ENCODE measurements at regions not wholly inside any gene's neighbourhood (a gene's known extent, or its start where the extent isn't known, plus 50 kb on each side); places are given as distances from the start of the nearest gene placed in this dataset.

DNA sequence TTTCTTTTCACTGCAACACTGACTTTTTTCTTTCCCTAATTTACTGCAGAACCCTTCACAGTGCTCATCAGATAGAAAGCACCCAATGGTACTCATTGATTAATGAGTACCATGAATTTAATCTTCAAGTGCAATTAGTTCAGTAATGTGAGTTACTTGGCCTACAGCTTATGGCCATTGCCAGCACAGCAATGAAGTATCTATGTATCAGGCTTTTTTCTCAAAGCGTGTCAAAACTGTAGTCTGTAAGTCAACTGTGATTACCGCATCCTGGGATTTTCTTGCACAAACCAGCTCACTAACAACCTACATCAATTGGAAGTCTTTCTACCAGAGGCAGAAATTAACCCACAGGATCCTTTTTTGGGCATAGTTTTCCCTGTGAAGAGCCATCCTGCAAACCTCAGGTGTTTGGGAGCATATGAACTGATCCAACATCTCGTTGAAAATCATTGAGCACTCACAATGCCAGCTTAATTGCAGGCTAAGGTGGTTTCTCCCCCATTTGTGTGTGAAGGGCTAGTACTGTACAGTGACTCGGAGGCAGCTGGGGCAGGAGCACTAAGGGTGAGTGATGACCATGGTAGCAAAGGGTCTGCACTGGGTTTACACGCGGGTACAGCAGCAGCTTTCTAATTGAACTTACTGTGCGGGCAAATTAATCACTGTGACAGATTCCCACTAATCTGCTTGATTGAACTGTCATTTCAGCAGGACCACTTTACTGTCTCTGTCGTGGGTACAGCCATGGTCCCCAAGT, 619.3 kb downstream of the SNAPC1 start:
- no peak for DNase-seq
- no peaks in the 10 kb centered on the region for H3K36me3 Mint-ChIP-seq (ENCODE audit: low read depth)
- no peaks in the 10 kb centered on the region for H3K27me3 Mint-ChIP-seq
- no peak overlapping the region for H3K4me3 Mint-ChIP-seq
- no peak overlapping the region for H3K27ac Mint-ChIP-seq
- no peaks in the 10 kb centered on the region for H3K4me1 Mint-ChIP-seq
- intact Hi-C loops (cut with micrococcal nuclease): no loop called here
- peaks cover 4% of the 10 kb centered on the region for H3K9me3 Mint-ChIP-seq

DNA sequence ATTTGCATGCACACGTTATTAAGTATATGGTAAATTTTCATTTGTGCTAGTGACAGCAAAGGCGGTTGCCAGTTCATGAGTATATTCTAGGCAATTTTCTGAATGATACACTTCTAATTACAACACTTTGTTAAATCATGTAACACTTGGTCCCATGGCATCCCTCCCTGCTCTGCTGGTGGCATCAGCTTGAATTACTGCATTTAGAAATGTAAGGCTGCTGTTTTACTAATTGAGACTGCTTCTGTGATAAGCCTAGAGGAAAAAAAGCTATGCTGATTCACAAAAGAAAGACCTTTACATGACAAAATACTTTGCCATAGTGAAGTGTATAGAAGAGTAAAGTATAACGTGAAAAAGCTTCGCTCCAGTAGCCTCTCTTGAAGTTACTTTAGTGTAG, 636.1 kb downstream of the KCNH5 start:
- no peaks in the 10 kb centered on the region for H3K4me1 Mint-ChIP-seq
- DNase-seq: no peak
- no peaks in the 10 kb centered on the region for H3K36me3 Mint-ChIP-seq (ENCODE audit: low read depth)
- no peaks in the 10 kb centered on the region for H3K9me3 Mint-ChIP-seq
- intact Hi-C loops (cut with micrococcal nuclease): no loop called here
- H3K4me3 Mint-ChIP-seq: no peak overlapping the region
- no peak overlapping the region for H3K27ac Mint-ChIP-seq
- H3K27me3 Mint-ChIP-seq: no peaks in the 10 kb centered on the region

DNA sequence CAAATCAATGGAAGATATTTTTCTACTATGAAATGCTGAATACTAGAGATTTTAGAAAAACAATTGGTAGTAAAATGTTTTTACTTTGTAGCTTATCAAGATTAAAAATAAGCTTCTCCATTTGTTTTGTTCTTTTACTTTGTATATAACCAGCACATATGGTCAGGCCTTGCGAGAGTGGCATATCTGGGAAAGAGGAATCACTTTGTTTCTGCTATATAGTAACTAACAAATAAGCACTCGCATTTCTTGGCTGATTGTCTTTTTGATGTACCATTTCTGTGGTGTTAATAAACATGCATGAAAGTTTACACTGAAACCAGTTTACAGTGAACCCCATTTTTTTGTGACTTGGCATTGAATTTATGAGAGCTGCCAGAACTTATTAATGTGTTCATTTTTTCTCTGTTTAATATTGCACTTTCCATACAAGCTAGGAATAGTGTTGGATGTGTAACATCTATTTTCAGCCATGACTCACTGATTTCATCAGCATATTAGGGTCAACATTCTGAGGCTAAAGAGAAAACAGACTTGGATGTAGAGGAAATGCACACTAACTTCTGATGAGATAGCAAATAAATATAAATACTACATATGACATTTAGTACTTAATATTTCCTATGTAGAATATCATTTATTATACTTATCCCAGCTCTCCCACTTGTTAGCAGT, 635.5 kb downstream of the KCNH5 start:
- Mint-ChIP-seq H3K9me3 (no peaks in the 10 kb centered on the region), H3K4me3 (no peak overlapping the region), H3K4me1 (no peaks in the 10 kb centered on the region), H3K27ac (no peak overlapping the region), H3K27me3 (no peaks in the 10 kb centered on the region), H3K36me3 (ENCODE audit: low read depth) (no peaks in the 10 kb centered on the region)
- intact Hi-C loops (cut with micrococcal nuclease): no loop called here
- no peak for DNase-seq

DNA sequence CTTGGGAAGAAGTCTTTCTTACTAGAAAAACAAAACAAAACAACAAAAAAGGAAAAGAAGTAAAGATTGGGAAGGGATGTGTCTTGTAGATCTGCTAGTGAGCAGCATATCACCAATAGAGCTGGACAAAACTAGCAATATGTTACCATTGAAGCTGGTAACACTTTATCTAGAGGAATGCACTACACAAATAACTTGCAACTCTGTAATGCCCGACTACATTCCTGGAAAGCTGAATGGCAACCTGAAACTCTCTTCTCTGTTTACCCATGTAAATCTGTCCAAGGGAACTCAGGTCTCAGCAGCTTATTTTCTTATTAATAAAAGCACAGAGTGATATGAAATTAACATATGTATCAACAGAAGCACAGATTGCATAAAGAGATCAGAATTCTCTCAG, 624.4 kb downstream of the KCNH5 start:
- Mint-ChIP-seq H3K4me1 (no peaks in the 10 kb centered on the region), H3K4me3 (no peak overlapping the region), H3K27me3 (no peaks in the 10 kb centered on the region), H3K36me3 (ENCODE audit: low read depth) (no peaks in the 10 kb centered on the region), H3K9me3 (no peaks in the 10 kb centered on the region), H3K27ac (no peak overlapping the region)
- intact Hi-C loops (cut with micrococcal nuclease): no loop called here
- DNase-seq: no peak

DNA sequence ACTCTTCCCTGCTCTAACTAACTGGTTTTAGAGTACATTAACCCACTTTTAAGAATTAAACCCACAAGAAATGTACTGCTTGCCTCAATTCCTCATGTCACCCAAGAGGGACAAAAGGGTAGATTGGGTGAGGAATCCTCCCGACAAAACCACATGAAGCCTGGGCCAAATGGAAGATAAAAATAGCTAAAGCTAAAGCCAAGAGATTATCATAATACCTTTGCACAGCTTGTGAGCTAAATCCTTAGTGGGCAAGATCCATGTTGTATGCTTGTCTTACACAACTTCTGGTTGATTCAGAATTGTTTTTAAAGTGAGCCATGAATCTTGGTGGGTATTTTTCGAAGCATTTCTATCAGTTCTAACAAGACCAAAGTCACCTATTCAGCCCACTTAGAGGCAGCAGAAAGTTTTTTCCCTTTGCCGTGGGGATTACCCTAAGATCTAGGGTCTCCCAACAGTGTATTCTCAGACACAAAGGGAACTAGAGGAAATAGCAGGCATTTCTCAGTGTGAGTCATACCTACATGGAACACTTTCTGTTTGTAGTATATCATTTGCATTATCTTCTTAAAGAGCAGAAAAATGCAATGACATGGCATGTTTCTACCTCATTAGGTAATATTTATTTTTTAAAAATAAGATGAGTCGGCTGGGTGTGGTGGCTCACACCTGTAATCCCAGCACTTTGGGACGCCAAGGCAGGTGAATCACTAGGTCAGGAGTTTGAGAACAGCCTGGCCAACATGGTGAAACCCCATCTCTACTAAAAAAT, 616.6 kb downstream of the KCNH5 start:
- Mint-ChIP-seq H3K27me3 (no peaks in the 10 kb centered on the region), H3K36me3 (ENCODE audit: low read depth) (peaks cover 2% of the 10 kb centered on the region), H3K4me3 (no peak overlapping the region), H3K4me1 (no peaks in the 10 kb centered on the region), H3K9me3 (peaks cover 4% of the 10 kb centered on the region), H3K27ac (no peak overlapping the region)
- no peak for DNase-seq
- intact Hi-C loops (cut with micrococcal nuclease): no loop called here

DNA sequence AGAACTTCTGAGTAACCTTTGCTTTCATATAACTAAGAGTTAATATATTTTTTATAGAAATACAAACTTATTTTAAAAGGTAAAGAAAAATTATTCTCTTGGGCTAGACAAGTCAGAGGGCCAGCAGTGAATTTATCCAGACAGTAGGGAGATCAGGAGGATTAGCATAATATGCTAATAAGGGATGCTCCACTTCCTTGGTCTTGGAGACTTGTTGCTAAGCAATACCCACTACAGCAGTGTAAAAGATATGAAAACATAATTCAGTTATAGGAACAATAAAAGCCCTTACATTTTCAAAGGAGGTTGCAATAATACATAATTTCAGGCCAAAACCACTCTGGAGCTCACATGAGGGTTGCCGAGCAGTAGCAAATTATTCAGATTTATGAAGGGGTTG, 615.6 kb downstream of the KCNH5 start:
- intact Hi-C loops (cut with micrococcal nuclease): no loop called here
- Mint-ChIP-seq H3K27me3 (no peaks in the 10 kb centered on the region), H3K4me3 (no peak overlapping the region), H3K36me3 (ENCODE audit: low read depth) (peaks cover 2% of the 10 kb centered on the region), H3K9me3 (peaks cover 4% of the 10 kb centered on the region), H3K27ac (no peak overlapping the region), H3K4me1 (no peaks in the 10 kb centered on the region)
- DNase-seq: no peak

DNA sequence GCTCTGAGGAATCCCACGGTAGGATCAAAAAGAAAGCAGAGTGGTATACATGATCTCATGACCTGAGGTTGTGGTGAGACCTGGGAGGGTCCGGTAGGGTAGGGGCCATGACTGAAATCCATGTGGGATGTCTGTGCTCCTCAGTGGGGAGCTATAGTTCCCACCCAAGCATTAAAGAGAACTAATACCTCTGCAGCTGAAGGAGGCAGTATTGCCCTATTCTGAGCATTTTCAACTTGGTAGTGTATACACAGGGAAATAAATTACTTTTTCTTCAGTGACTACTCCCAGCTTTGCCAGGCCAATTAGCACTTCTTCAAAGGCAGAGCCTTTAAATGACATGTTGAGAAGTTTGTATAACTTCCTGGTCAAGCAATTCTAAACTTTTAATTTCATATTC, 613.8 kb downstream of the KCNH5 start:
- DNase-seq: no peak
- Mint-ChIP-seq H3K9me3 (peaks cover 4% of the 10 kb centered on the region), H3K27me3 (no peaks in the 10 kb centered on the region), H3K4me3 (no peak overlapping the region), H3K4me1 (no peaks in the 10 kb centered on the region), H3K36me3 (ENCODE audit: low read depth) (peaks cover 2% of the 10 kb centered on the region), H3K27ac (no peak overlapping the region)
- intact Hi-C loops (cut with micrococcal nuclease): no loop called here

DNA sequence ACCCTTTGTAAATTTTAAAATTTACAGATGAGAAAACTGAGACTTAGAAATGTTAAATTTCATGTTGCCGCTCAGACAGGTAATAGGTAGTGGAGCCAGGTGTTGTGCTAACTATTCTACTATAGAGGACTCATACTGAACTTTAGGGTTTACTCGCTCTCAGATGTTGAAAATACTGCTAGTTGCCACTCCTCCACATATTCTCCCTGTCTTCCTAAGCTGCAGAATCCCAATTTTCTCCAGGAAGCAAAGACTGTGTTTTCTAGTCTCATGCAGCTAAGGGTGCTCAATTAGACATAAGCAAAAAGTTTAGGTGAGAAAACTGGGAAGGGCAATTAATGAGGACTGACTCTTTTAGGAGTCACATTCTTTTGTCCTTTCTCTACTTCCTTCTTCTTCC, 612.3 kb downstream of the KCNH5 start:
- Mint-ChIP-seq H3K4me1 (no peaks in the 10 kb centered on the region), H3K27ac (no peak overlapping the region), H3K9me3 (peaks cover 7% of the 10 kb centered on the region), H3K4me3 (no peak overlapping the region), H3K27me3 (no peaks in the 10 kb centered on the region), H3K36me3 (ENCODE audit: low read depth) (peaks cover 2% of the 10 kb centered on the region)
- intact Hi-C loops (cut with micrococcal nuclease): no loop called here
- DNase-seq: no peak

DNA sequence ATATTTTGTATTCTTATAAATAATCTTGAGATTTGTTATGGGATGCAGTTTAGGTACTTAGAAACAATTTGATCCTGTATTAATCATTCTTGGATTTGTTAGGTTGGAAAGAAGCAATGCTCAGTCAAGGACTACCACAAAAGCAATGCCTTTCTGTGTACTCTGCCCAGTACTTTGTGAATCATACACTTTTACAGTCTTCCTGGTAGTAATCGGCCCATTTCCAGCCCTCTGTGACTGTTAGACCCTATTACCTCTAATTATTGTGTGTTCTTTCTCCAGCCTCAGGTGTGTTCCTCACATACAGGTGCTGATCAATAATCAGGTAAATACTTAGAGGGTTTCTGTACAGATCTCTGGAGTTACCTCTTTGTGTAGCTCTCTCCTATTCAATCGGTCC, 609.0 kb downstream of the KCNH5 start:
- H3K9me3 Mint-ChIP-seq: peaks cover 11% of the 10 kb centered on the region
- no peak overlapping the region for H3K4me3 Mint-ChIP-seq
- intact Hi-C loops (cut with micrococcal nuclease): no loop called here

DNA sequence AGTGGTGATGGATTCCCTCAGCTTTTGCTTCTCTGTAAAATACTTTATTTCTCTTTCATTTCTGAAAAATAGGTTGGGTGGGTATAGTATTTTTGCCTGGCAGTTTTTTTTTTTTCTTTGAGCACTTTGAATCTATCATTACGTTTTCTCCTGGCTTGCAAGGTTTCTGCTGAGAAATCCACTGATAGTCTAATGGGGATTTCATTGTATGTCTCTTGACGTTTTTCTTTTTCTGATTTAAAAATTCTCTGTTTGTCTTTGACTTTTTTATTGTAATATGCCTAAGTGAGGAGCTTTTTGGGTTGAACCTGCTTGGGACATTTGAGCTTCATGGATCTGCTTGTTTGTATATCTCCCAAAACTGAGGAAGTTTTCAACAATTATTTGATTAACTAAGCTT, 606.0 kb downstream of the KCNH5 start:
- Mint-ChIP-seq H3K4me3 (no peak overlapping the region), H3K36me3 (ENCODE audit: low read depth) (no peaks in the 10 kb centered on the region), H3K4me1 (no peaks in the 10 kb centered on the region), H3K27me3 (no peaks in the 10 kb centered on the region), H3K9me3 (peaks cover 11% of the 10 kb centered on the region), H3K27ac (no peak overlapping the region)
- intact Hi-C loops (cut with micrococcal nuclease): no loop called here
- no peak for DNase-seq

More for the DNA sequence above, 609.0 kb downstream of the KCNH5 start:
- H3K27ac Mint-ChIP-seq: no peak overlapping the region
- DNase-seq: no peak
- H3K27me3 Mint-ChIP-seq: no peaks in the 10 kb centered on the region
- H3K4me1 Mint-ChIP-seq: no peaks in the 10 kb centered on the region
- no peaks in the 10 kb centered on the region for H3K36me3 Mint-ChIP-seq (ENCODE audit: low read depth)

DNA sequence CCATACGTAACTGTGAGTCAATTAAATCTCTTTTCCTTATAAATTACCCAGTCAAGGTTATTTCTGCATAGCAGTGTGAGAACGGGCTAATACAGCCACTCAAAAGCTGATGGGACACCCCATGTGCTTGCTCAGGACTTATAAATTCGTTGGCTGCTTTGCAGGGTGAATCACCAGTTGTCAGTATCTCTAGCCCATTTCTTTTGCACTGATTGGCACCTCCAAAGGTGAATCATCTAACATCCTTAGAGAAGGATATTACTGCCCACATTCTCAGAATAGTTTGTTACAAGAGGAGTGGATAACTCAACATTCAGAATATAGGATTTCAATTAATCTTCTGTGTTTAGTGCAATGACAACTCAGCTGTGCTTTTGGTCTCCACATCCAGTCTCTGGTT, 601.5 kb downstream of the KCNH5 start:
- no peaks in the 10 kb centered on the region for H3K27me3 Mint-ChIP-seq
- H3K36me3 Mint-ChIP-seq (ENCODE audit: low read depth): no peaks in the 10 kb centered on the region
- H3K4me1 Mint-ChIP-seq: no peaks in the 10 kb centered on the region
- no peak overlapping the region for H3K4me3 Mint-ChIP-seq
- H3K27ac Mint-ChIP-seq: no peak overlapping the region
- no peak for DNase-seq
- intact Hi-C loops (cut with micrococcal nuclease): no loop called here
- H3K9me3 Mint-ChIP-seq: peaks cover 9% of the 10 kb centered on the region

DNA sequence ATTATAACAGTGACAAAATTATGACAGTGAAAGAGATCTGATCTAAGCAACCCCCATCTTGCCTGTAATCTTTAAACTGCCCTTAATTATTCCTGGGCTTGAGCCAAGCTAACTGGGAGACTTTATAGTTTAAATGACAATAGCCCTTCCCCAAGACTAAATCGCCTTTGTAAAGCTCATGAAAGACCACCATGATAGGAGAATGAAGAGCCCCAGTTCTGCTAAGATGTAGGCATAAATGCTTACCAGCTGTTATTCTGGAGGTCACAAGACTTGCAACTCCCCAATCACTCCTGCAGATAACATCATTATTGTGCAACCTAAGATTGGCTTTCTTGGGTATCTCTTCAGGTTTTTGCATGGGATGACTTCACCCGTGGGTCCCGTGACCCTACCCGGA, 599.7 kb downstream of the KCNH5 start:
- no peak for DNase-seq
- Mint-ChIP-seq H3K36me3 (ENCODE audit: low read depth) (no peaks in the 10 kb centered on the region), H3K4me3 (no peak overlapping the region), H3K27ac (no peak overlapping the region), H3K9me3 (peaks cover 9% of the 10 kb centered on the region), H3K27me3 (no peaks in the 10 kb centered on the region), H3K4me1 (no peaks in the 10 kb centered on the region)
- intact Hi-C loops (cut with micrococcal nuclease): no loop called here

DNA sequence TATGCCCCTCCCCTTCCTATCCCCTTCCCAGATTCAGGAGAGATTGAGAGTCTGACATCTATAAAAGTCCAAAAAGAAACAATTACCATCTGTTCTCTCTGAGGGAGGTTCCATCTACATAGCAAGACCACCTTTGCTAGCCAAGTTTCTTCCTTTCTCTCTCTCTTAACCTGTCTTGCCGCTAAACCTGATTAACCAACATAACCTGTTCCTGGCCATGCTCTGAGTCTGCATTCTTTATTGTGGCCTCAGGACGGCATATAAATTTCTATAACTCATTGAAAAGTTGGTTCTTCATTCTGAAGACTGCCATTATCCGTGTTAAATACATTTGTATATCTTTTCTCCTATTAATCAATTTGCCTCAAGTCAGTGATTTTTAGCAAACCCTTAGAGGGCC, 594.0 kb downstream of the KCNH5 start:
- no peak for DNase-seq
- no peaks in the 10 kb centered on the region for H3K4me1 Mint-ChIP-seq
- H3K9me3 Mint-ChIP-seq: no peaks in the 10 kb centered on the region
- no peaks in the 10 kb centered on the region for H3K27me3 Mint-ChIP-seq
- H3K27ac Mint-ChIP-seq: no peak overlapping the region
- H3K4me3 Mint-ChIP-seq: no peak overlapping the region
- H3K36me3 Mint-ChIP-seq (ENCODE audit: low read depth): no peaks in the 10 kb centered on the region
- intact Hi-C loops (cut with micrococcal nuclease): no loop called here

DNA sequence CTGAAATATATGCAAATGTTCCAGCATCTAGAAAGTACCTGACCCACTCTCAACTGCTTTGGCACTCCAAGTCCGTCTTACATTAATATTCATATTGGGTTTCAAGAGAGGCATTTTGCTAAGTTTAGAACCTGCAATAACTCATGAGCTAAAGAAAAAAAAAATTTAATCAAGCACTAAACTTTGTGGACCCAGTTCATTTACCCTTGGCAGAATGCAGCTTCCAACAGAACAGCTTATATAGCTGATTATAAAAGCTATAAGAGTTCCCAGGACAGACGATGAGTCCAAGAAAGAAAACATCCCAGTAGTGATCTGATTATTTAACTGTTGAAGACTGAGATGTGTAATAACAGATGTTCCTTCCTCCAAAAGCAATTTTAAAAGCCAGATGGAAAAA, 592.0 kb downstream of the KCNH5 start:
- H3K4me3 Mint-ChIP-seq: no peak overlapping the region
- H3K36me3 Mint-ChIP-seq (ENCODE audit: low read depth): no peaks in the 10 kb centered on the region
- H3K27ac Mint-ChIP-seq: no peak overlapping the region
- no peaks in the 10 kb centered on the region for H3K27me3 Mint-ChIP-seq
- H3K4me1 Mint-ChIP-seq: no peaks in the 10 kb centered on the region
- no peak for DNase-seq
- intact Hi-C loops (cut with micrococcal nuclease): no loop called here
- H3K9me3 Mint-ChIP-seq: no peaks in the 10 kb centered on the region
